GM19463 (cell line): ENCODE measurements at regions not wholly inside any gene's neighbourhood (a gene's known extent, or its start where the extent isn't known, plus 50 kb on each side); places are given as distances from the start of the nearest gene placed in this dataset.

Experiments
- ATAC-seq: cut with Tn5 transposase; IDR thresholded peaks from one replicate; pipeline ENCODE4 v1.9.1; 2021; ENCODE audit warnings: mild to moderate bottlenecking, moderate library complexity; ENCODE audit not compliant: unreplicated experiment

DNA sequence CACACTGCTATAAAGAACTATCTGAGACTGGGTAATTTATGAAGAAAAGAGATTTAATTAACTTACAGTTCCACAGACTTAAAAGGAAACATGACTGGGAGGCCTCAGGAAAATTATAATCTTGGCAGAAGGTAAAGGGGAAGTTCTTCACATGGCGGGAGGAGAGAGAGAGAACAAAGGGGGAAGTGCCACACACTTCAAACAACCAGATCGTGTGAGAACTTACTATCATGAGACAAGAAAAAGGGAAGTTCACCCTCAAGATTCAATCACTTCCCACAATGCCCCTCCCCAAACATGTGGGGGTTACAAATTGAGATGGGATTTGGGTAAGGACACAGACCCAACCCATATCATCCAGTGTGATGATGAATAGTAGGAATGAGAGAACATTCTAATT is 366.5 kb downstream of the LRFN5 start:
- no peak for ATAC-seq

DNA sequence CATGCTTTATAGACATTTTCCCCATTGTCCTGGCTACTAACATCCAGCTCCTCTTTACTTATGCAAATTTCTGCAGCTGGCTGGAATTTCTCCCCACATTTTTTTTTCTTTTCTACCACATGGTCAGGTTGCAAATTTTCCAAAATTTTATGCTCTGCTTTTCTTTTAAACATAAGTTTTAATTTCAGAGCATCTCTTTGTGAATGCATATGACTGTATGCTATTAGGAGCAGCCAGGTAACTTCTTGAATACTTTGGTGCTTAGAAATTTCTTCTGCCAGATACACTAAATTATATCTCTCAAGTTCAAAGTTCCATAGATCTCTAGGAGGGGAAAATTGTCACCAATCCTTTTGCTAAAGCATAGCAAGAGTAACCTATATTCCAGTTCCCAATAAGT is 365.9 kb downstream of the LRFN5 start:
- no peak for ATAC-seq

DNA sequence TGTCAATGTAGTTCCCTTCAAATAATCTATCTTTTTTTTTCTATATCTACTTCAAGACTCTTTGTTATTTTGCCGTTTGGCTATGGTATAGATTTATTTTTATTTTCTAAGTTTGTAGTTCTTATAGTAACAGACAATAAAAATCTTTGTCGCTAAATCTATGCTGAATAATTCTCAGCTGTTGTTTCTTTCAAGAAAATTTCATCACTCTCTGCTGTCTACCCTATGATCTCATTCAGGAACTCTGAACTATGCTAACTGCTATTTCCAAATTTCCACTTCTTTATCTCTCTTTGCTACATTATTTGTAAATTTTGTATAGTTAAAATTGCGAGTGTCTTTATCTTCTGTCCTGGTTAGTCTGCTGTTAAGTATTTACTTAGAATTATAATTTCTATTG is 353.6 kb downstream of the LRFN5 start:
- ATAC-seq, result no peak

DNA sequence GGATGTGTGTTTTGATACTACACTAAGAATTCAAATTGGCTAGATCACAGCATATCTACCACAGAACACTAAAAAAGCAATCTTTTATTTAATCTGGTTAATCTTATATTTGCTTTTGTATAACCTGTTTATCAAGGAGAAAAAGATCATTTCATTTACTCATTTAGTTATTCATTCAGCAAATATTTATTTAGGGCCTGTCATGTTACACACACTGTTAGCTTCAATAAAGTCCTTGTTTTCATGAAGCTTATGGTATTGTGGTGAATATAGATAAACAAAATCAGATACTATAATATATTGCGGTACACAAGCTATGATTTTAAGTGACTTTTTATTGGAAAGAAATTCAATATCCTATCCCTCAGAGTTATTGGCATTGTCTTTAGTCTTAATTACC is 350.8 kb downstream of the LRFN5 start:
- ATAC-seq, result no peak
